SW 1271 (cell line): ENCODE measurements at regions not wholly inside any gene's neighbourhood (a gene's known extent, or its start where the extent isn't known, plus 50 kb on each side); places are given as distances from the start of the nearest gene placed in this dataset.
"Not testable (repeated sequence)": the region's sequence is repeated elsewhere in the genome, so short reads cannot be mapped to it uniquely, and the experiment has no call there.

ENCODE experiments used
- DNase-seq, 2 experiments: peaks; one replicate each; lab custom pipeline; 2025; lab: John Stamatoyannopoulos, UW

DNA sequence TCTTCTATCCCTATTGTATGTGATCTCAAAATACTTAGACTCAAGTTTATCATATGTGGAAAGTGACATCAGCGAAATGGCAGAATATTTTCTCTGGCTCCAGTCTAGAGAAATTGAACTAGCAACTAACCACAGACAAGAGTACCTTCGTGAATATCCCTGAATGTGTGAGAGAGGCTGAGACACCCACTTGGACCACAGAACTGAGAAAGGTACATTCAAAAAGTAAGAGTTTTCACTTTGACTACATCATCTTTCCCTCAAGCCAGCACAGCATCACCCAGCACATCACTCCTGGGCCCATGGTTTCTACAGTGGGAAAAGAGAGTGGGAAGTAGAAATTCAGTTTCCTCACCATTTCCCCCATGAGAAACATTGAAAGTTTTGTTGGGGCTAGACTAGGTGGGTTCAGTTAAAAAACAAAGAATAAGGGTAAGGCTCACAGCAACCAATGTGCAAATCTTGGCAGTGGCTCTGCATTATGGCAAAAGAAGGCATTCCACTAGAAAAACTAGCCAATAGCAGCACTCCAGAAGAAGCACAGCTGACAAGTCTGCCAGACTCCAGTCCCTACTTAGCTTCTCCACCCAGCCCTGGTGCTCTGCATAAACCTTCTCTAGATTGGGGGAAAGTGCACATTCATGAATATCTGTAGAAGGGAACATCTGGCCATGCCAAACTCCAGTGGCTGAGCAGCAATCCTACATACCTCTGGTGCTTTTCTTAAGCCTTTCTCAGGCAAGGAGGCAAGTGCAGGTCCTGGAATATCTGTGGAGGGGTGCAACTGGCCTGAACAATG, 225.6 kb upstream of the VLDLR start:
- DNase-seq: no peak

DNA sequence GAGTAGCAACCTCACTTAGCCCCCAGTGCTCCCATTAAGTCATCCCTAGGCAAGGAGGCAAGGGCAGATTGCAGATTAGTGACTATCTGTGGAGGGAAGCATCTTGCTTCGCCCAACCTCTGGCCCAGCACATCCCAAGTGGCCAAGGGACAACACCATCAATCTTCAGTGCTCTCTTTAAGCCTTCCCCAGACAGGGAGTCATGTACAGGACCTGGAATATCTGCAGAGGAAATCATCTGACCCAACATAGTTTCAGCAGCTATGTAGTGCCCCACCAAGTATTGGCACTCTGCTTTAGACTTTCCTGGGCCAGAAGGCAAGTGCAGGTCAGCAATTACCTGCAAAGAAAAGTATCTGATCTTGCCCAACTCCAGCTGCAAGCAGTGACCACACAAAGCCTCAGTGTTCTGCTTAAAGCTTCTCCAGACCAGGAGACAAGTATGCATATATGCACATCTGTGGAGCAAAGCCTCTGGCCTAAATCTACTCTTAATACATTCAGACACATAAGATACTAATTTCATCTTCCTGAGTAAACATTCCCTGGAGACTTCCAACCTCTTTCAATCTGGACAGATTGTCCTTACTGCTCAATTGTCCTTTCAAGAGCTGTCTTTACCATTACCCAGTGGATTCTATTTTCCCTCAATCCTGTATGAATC, 224.8 kb upstream of the VLDLR start:
- no peak for DNase-seq

DNA sequence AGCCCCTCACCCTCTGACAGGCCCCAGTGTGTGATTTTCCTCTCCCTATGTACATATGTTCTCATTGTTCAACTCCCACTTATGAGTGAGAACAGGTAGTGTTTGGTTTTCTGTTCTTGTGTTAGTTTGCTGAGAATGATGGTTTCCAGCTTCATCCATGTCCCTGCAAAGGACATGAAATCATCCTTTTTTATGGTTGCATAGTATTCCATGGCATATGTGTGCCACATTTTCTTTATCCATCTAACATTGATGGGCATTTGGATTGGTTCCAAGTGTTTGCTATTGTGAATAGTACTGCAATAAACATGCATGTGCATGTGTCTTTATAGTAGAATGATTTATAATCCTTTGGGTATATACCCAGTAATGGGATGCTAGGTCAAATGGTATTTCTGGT, 223.7 kb upstream of the VLDLR start:
- not testable (repeated sequence) for DNase-seq

DNA sequence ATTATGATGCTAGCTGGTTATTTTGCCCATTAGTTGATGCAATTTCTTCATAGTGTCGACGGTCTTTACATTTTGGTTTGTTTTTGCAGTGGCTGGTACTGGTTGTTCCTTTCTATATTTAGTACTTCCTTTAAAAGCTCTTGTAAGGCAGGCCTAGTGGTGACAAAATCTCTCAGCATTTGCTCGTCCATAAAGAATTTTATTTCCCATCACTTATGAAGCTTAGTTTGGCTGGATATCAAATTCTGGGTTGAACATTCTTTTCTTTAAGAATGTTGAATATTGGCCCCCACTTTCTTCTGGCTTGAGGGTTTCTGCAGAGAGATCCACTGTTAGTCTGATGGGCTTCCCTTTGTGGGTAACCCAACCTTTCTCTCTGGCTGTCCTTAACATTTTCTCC, 219.8 kb upstream of the VLDLR start:
- DNase-seq: not testable (repeated sequence)

DNA sequence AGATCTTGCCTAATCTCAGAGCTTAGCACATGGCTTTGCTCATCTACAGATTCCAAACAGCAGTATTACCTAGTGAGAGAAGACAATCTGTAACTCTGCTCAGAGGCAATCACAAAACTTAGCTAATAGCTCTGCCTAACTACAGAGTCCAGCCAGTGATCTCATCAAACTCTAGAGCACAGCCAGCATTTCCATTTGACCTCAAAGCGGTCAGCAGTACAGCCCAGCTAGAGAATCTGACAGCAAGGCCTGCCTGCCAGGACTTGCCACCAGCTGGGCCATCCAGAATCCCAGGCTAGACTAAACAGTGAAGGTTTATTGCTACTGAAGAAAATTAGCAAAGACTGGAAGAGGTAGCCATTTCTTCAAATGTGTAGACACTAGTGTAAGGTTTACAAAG, 217.9 kb upstream of the VLDLR start:
- no peak for DNase-seq

DNA sequence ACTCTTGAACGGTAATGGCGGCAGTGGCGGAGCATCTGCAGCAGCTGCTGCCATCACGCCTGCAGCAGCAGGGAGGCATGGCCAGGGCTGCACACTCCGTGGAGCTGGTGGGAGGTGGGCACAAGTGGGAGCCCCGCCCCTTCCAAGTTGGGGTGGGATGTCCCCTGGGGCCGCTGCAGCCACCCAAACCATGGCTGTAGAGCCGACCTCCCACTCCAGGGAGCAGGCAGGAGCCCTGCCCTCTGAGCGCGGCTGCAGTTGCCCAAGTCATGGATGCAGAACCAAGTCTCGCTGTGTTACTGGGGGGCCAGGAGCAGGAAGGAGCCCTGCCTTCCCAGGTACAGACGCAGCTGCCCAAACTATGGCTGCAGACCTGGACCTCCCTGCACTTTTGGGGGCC, 215.3 kb upstream of the VLDLR start:
- DNase-seq: no peak

DNA sequence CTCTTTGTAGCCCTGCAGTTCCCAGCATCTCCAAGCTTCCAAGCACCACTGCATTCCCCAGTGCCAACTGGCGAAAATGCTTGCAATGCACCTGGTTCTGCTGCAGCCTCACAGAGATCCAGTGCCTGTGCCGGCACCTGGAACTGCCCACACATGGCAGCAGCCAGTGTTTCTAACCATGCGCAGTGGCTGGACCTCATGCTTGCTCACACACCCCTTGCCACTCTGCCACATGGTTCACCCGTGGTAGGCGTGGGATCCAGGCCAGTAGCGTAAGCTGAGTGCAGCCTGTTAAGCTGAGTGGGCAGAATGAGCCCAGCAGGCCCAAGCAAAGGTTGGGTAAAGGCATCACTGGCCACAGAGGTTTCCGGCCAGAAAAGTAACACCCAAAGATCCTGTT, 214.1 kb upstream of the VLDLR start:
- DNase-seq: no peak

DNA sequence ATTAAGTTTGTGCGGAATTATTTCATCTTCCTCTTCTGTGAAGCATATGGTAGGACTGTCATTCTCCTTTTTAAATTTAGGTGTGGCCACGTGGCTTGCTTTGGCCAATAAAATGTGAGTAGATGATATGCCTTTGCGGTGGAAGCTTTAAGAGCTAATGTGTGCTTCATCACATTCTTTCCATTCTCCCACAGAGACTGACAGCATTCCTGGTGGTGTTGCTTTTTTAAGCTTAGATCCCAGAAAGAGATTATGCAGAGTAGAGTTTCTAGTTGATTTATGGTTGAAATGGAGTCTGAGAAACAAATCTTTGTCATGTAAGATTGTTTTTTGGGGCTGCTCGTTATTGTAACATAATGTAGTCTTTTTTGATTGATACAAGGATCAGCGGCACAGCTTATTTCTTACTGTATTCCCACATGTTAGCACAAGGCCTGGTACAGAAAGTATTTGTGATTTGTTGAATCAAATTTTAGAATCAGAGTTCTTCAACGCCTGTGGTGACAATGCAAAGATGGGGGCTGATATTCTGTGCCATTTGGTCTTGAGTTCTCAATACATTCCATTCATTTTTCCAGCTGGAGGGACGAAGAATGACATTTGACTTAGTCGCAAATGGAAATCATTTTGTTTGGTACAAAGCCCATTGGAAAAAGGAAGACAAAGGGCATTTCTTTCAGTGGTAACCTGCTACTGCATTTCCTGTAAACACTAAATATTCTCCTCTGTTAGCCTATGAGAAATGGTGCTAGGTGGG, 209.9 kb upstream of the VLDLR start:
- no peak for DNase-seq

DNA sequence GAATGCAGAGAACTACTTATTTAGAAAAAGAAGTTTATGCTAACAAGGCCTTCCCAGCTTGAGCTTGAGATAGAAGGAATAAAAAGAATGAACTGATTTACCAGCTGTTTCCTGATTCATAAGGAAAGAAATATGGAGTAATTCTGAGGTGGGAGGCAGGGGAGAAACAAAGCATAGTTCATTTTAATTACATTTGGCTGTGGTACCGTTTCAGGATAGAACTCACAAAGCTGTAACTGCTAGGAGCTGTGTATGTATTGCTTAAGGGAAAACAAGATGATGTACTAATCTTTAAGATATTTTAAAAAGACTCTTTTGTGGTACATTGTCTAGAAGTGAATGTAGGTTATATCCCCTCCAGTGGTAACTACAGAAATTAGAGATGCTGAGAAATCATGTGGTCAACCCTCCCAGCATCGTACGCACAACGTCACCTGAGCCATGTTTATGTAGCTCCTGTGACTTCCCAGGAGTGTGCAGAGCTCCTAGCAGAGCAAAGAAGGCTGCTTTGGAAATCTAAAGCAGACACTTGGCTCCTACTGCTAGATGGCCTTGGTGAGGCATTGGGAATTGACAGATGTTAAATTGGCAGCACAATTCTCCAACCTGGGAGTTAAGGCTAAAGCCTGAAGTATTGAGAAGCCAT, 208.3 kb upstream of the VLDLR start:
- DNase-seq: no peak

DNA sequence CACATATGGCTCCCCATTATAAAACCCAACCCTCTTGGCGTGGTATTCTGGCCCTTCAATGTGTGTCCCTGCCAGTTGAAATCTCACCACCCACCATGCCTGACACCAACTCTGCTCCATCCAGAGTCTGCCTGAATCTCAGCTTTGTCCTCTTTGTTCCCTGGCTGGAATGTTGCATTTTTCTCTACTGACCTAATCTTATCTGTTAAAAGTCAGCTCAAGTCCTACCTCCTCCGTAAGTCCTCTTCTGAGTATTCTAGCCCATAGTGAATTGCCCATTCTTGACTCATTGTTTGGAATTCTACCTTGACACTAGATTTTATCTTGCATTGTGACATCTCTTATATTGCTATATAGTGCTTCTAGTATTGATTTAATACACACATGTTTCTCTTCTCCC, 207.1 kb upstream of the VLDLR start:
- DNase-seq: no peak

DNA sequence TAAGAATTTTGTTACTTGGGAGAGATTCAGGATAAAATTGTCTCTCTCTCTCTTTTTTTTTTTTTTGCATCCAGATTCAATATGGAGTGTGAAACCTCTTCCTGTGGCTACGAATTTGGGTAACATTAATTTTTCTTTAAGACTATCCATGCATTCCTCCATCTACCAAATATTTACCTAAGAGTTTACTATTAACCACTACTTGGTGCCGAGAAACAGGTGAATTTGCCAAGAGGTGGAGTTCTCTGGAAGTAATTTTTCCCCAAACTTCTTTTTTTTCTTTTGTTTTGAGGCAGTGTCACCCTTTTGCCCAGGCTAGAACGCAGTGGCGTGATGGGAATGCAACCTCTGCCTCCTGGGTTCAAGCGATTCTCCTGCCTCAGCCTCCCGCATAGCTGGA, 206.3 kb upstream of the VLDLR start:
- DNase-seq: no peak

DNA sequence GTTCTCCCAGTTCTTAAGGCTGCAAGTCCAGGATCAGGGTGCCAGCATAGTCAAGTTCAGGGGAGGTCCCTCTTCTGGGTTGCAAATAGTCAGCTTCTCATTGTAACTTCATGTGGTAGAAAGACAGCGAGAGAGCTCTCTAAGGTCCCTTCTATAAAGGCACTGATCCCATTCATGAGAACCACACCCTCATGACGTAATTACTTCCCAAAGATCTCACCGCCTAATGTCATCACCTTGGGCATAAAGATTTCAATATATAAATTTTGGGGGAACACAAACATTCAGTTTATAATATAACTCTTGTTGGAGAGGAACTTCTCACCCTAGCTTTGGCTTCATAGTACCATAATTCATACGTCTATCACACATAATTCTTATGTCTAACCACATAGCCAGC, 203.9 kb upstream of the VLDLR start:
- DNase-seq: no peak

DNA sequence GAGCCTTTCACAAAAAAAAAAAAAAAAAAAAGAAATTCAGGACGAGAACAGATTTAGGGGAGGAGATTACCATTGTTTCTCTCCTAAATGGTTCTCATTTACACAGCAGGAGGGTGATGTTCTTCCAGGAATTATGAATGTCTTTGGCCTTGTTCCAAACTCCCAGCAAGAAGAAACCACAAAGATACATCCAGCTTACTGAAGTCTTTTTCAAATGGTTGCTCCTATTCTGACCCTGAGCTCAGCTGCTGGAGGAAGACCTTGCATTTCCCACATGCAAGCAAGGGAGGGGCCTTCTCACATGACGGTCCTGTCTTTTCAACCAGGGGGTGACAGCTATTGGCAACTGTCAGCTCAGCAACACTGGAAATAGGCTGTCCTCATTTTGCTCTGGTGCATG, 203.0 kb upstream of the VLDLR start:
- no peak for DNase-seq

DNA sequence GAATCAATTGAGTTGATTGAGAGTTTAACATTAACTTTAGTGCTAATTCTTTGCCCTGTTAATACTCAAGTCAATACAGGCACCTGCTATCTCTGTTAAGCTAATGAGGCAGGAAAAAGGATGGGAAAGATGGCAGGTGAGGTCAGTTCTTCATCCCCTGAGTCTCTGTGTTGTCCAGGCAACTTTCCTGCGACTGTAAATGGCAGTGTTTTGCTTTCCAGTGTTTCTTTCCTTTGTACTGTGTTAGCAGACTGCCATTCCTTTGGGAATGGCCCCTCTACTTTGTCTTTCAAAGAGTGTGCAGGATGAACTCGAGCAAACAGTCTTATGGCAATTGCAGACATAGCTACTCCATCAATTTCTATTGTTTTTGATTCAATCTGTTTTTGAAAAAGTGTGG, 202.2 kb upstream of the VLDLR start:
- no peak for DNase-seq

DNA sequence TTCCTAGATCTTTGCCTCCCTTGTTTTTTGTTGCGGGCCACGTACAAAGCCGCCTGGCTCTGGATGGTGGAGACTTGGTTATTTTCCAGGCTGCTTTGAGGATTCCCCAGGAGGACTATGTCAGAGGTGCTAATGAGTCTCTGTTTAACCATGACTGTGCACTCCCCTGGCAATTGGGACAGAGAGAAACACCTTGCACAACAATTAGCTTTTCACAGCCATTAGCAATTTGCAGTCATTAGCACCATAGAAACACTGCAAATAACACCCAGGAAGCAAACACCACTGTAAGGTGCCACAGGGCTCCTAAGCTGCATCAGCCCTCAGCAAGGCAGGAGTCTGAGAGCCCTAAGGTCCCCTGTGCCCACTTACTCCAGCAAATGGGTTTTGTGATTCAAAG, 201.0 kb upstream of the VLDLR start:
- no peak for DNase-seq

DNA sequence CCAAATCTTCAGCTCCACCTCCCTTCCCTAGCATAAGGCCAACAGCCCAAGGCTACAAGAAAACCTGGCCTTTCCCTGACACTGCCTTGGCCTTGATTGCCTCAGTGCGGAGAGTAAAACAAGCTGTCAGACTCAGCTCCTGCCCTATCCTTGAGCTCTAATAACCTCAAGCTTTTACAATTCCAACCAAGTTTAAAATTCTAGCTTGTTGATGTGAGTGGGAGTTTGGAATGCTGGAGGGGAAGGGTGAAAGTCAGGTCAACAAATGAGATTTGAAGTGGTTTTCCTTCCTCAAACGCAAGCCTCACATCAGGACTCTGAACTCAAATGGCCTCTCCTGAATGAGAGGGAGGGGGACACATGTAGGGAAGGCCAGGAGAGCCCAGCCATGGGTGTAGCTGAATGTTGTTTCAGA, 197.0 kb upstream of the VLDLR start:
- DNase-seq: no peak

DNA sequence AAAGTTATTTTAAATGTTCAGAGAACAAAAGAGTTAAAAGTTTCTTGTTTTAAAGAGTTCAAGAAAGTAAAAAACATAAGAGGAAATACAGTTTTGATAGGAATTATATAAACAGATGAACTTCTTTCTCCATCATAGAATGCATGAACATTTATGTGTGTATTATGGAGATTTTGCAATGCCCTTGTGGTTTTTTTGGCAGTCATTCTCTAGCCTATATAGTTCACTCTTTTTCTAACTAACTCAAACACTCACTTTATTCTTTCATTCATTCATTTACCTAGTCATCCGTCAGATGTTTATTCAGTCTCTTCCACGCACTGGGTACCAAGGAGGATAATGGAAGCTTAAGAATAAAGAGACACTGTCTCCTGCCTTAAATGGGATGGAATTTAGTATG, 195.9 kb upstream of the VLDLR start:
- no peak for DNase-seq

DNA sequence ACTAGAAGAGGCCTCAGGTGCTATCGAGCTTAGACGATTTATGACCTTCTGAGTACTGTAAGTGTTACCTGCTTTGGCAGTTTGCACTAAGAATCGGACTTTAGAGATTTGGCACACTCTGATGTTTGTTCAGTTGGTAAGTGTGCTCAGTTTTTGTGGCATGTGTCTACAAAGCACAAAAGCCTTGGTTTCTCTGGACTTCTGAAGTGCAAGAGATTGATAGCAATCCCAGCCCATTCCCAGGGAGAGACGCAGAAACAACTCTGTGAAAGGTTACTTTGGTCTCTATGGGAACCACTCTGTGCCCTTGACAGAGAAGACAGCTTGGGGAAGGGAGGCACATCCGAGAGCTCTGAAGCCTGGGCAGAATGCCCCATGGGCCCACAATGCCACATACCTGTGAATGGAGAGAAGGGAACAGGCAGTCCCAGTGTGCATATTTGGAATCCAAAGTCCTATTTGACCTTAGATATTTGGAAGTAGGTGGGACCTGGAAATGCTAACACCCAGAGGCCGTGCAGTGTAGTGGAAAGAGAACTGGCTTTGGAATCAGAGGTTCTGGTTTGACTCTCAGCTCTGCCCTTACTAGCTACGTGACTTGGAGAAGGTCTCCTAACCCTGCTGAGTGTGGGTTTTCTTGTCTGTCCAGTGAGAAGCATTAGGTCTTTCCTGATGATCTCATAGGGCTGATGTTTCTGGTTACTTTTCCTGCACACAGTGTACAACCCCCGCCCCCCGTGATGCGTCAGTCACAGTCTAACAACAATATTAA, 194.3 kb upstream of the VLDLR start:
- no peak for DNase-seq

DNA sequence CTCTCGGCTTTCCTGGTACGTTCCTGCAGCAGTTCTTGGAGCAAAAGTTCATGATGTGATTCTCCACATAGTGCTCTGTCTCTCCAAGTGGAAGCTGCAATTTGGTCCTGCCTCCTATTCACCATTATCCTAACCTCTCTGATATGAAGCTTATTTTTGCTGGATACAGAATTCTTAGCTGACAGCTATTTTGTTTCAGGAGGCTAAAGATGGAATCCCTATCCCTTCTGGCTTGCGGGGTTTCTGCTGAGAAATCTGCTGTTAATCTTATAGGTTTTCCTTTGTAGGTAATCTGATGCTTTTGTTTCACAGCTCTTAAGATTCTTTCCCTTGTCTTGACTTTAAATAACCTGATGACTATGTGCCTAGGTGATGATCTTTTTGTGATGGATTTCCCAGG, 181.6 kb upstream of the VLDLR start:
- DNase-seq: no peak

DNA sequence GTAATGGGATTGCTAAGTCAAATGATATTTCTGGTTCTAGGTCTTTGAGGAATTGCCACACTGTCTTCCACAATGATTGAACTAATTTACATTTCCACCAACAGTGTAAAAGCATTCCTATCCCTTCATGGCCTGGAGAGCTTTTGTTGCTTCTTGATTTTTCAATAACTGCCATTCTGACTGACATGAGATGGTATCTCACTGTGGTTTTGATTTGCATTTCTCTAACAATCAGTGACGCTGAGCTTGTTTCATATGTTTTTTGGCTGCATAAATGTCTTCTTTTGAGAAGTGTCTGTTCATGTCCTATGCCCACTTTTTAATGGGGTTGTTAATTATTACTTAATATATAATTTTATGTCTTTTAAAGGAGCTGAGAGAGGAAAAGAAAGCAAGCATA, 177.7 kb upstream of the VLDLR start:
- not testable (repeated sequence) for DNase-seq

DNA sequence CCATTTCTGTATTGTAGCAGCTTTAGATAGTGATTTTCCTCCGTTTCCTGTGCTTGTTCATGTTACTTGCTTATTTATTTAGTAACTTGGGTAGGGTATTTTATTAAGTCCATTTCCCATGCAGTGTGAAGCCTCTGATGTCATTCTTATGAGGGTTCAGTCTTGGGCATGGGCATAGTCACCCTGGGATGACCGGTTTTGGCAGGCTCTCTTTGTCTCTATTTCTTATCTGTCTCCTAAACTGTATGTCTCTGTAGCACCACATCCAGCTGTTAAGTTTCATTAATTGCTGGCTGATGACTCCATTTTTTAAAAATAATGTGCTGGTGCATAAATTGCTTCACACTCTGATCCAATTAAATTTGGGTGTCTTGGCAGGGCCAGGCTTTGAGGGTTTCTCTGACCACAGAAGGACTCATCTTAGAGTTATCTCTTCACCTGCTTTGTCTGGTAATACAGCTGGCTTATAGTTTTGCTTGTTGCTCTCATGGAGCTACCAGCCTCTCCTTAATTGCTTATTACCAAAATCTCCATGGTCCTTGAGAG, 173.3 kb upstream of the VLDLR start:
- no peak for DNase-seq

DNA sequence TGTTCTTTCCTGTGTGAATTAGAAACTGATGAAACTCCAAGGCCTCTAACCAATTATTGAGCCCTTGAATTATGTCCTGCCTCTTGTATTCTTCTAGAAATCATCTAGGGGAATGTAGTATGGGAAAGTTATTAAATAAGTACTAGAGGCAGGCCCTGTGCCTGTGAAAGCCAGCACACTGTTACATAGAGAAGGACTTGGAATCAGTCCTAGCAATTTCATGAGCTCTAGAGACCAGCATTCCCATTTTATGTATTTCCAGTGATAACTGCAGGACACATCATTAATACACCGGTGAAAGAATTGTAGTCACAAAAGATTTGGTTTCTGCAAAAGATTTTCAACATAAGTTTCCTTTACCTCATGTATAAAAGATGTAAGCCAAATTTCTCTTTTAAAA, 168.5 kb upstream of the VLDLR start:
- DNase-seq: no peak
